ENCODE measurements at regions not wholly inside any gene's neighbourhood (a gene's known extent, or its start where the extent isn't known, plus 50 kb on each side); places are given as distances from the start of the nearest gene placed in this dataset.

GRCh38 chr3:84236261-84236660 lies 722.5 kb upstream of the CADM2 start:
- Histone ChIP-seq H3K4me3 (no peak overlapping the region), H3K27ac (no peak overlapping the region), H3K4me1 (replicated peaks) (no peaks in the 10 kb centered on the region), H3K27me3 (replicated peaks; ENCODE audit: insufficient read depth) (no peaks in the 10 kb centered on the region), H3K9me3 (no peaks in the 10 kb centered on the region), H3K36me3 (no peaks in the 10 kb centered on the region)
- WGBS: 72% methylated on average over 4 of the region's 4 CpGs
- DNase-seq (ENCODE audit: low spot score): no peak
- TF ChIP-seq CTCF (IDR thresholded peaks at IDR 0.05): no peak
- no peak for TF ChIP-seq POLR2A (IDR thresholded peaks at IDR 0.05)
- TF ChIP-seq POLR2AphosphoS5 (IDR thresholded peaks at IDR 0.05): no peak
- intact Hi-C loops (cut with DNase I): no loop called here

- no peaks in the 10 kb centered on the region for H3K27me3 ChIP-seq (replicated peaks; ENCODE audit: insufficient read depth)
- intact Hi-C loops (cut with DNase I): no loop called here
- no peak overlapping the region for H3K4me3 ChIP-seq
- H3K9me3 ChIP-seq: no peaks in the 10 kb centered on the region
- no peaks in the 10 kb centered on the region for H3K36me3 ChIP-seq
- 24% methylated on average over 1 of the region's 1 CpG for WGBS
- no peak overlapping the region for H3K27ac ChIP-seq
- no peak for DNase-seq (ENCODE audit: low spot score)
- TF ChIP-seq POLR2A (IDR thresholded peaks at IDR 0.05) (no peak), POLR2AphosphoS5 (IDR thresholded peaks at IDR 0.05) (no peak), CTCF (IDR thresholded peaks at IDR 0.05) (no peak)
- no peaks in the 10 kb centered on the region for H3K4me1 ChIP-seq (replicated peaks)
Observed at GRCh38 chr3:84245789-84246188, 713.0 kb upstream of the CADM2 start.

GRCh38 chr3:84260596-84260995 lies 698.2 kb upstream of the CADM2 start:
- no peaks in the 10 kb centered on the region for H3K4me1 ChIP-seq (replicated peaks)
- DNase-seq (ENCODE audit: low spot score): no peak
- no peaks in the 10 kb centered on the region for H3K9me3 ChIP-seq
- TF ChIP-seq POLR2AphosphoS5 (IDR thresholded peaks at IDR 0.05) (no peak), POLR2A (IDR thresholded peaks at IDR 0.05) (no peak), CTCF (IDR thresholded peaks at IDR 0.05) (no peak)
- no peaks in the 10 kb centered on the region for H3K27me3 ChIP-seq (replicated peaks; ENCODE audit: insufficient read depth)
- no peak overlapping the region for H3K4me3 ChIP-seq
- H3K27ac ChIP-seq: no peak overlapping the region
- intact Hi-C loops (cut with DNase I): no loop called here
- H3K36me3 ChIP-seq: no peaks in the 10 kb centered on the region
- 61% methylated on average over 3 of the region's 3 CpGs for WGBS

GRCh38 chr3:84265768-84266167 lies 693.0 kb upstream of the CADM2 start:
- H3K9me3 ChIP-seq: no peaks in the 10 kb centered on the region
- H3K4me3 ChIP-seq: no peak overlapping the region
- 62% methylated on average over 4 of the region's 4 CpGs for WGBS
- H3K27me3 ChIP-seq (replicated peaks; ENCODE audit: insufficient read depth): no peaks in the 10 kb centered on the region
- no peak for TF ChIP-seq POLR2A (IDR thresholded peaks at IDR 0.05)
- TF ChIP-seq POLR2AphosphoS5 (IDR thresholded peaks at IDR 0.05): no peak
- no peak for TF ChIP-seq CTCF (IDR thresholded peaks at IDR 0.05)
- H3K4me1 ChIP-seq (replicated peaks): no peaks in the 10 kb centered on the region
- H3K27ac ChIP-seq: no peak overlapping the region
- intact Hi-C loops (cut with DNase I): no loop called here
- no peaks in the 10 kb centered on the region for H3K36me3 ChIP-seq
- no peak for DNase-seq (ENCODE audit: low spot score)

GRCh38 chr3:84275532-84275931 lies 683.3 kb upstream of the CADM2 start:
- DNase-seq (ENCODE audit: low spot score): no peak
- WGBS: 66% methylated on average over 2 of the region's 2 CpGs
- no peaks in the 10 kb centered on the region for H3K27me3 ChIP-seq (replicated peaks; ENCODE audit: insufficient read depth)
- TF ChIP-seq POLR2AphosphoS5 (IDR thresholded peaks at IDR 0.05) (no peak), CTCF (IDR thresholded peaks at IDR 0.05) (no peak), POLR2A (IDR thresholded peaks at IDR 0.05) (no peak)
- no peaks in the 10 kb centered on the region for H3K9me3 ChIP-seq
- H3K36me3 ChIP-seq: no peaks in the 10 kb centered on the region
- H3K4me1 ChIP-seq (replicated peaks): no peaks in the 10 kb centered on the region
- H3K27ac ChIP-seq: no peak overlapping the region
- no peak overlapping the region for H3K4me3 ChIP-seq
- intact Hi-C loops (cut with DNase I): no loop called here

All from prostate gland (tissue), 2 donors.